ENCODE measurements at regions not wholly inside any gene's neighbourhood (a gene's known extent, or its start where the extent isn't known, plus 50 kb on each side); places are given as distances from the start of the nearest gene placed in this dataset.

DNA sequence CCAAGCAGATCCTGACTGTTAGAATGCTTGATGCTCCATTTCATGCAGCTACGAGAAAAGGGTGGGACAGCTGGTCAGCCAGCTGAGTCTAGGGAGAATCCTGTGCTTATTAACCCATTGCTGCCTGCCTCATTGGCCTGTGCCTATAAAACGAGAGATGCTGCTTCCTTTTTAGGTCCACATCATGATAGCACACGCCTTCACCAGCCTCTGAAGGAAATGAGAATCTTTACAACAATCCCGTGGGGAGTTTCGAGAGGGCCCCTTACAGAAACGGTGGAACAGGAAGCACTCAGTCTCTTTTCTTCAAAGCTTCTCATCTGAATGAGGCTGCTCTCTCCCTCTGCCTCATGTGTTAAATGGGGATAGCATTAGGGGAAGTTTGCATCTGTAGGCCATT is 147.3 kb upstream of the RFLNA start:
- no peak overlapping the region for H3K4me3 ChIP-seq (replicated peaks; ENCODE audit: low read depth, low read length)
- no peak for DNase-seq (ENCODE audit: extremely low read depth, low read depth)
- TF ChIP-seq, protein P1, sequence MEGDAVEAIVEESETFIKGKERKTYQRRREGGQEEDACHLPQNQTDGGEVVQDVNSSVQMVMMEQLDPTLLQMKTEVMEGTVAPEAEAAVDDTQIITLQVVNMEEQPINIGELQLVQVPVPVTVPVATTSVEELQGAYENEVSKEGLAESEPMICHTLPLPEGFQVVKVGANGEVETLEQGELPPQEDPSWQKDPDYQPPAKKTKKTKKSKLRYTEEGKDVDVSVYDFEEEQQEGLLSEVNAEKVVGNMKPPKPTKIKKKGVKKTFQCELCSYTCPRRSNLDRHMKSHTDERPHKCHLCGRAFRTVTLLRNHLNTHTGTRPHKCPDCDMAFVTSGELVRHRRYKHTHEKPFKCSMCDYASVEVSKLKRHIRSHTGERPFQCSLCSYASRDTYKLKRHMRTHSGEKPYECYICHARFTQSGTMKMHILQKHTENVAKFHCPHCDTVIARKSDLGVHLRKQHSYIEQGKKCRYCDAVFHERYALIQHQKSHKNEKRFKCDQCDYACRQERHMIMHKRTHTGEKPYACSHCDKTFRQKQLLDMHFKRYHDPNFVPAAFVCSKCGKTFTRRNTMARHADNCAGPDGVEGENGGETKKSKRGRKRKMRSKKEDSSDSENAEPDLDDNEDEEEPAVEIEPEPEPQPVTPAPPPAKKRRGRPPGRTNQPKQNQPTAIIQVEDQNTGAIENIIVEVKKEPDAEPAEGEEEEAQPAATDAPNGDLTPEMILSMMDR (IDR thresholded peaks at IDR 0.05; ENCODE audit: low read depth, low read length, missing control alignments), result no peak

DNA sequence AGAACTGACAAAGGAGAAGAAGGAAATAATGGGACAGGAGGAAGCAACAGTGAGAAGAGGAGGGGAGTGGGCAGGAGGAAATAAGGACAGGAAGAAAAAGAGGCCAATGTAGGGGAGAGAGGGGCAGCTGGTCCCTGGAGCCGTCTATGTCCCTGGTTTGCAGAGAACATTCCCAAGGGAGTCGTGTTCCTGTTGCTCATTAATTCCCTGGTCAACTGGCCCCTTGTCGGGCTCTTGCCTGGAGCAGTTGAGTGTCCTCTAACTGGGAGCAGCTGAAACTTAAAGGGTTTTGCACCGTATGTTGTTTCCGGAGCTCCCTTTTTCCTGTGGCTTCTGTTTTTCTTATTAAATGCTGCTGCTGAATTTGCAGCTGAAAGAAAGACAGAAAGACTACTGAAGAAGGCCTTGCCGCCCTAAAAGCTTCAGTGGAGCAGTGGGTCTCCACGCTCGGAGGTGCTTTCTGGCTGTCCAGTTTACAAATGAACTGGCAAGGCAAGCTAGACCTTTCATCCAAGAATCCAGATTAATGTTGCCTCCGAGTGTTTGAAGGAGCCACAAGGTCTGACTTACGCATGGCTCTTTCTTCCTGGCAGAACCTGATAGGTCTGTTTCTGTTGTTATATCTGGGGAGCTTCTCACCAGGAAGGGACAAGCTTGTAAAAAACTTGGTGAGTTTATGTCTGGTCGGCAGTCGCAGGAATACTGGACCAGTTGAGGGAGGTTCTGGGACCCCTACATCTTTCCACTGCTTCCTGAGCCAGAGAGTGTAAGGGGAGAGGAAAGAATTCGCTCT is 146.2 kb upstream of the RFLNA start:
- H3K4me3 ChIP-seq (replicated peaks; ENCODE audit: low read depth, low read length), result no peak overlapping the region
- TF ChIP-seq, protein P1 (IDR thresholded peaks at IDR 0.05; ENCODE audit: low read depth, low read length, missing control alignments), result no peak
- no peak for DNase-seq (ENCODE audit: extremely low read depth, low read depth)

DNA sequence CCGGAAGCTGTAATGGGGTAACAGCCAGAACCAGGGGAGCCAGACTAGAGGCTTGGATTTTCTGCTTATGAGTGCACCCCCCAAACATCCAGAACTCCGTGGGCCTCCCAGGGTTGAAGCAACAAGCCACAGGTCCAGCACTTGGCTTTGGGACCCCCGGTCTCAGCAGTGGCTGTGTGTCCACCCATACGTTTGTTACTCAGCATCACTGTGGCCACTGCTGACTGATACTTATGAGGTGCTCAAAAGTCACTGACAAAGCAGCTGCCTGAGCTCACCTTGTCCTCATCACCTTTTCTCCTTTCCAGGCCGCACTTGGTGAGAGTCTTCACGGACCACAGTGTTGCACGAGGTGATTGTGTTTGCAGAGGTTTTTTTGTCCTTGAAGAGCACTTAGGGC is 145.6 kb upstream of the RFLNA start:
- TF ChIP-seq, protein P1 (IDR thresholded peaks at IDR 0.05; ENCODE audit: low read depth, low read length, missing control alignments), result no peak
- no peak for DNase-seq (ENCODE audit: extremely low read depth, low read depth)
- H3K4me3 ChIP-seq (replicated peaks; ENCODE audit: low read depth, low read length), result no peak overlapping the region

DNA sequence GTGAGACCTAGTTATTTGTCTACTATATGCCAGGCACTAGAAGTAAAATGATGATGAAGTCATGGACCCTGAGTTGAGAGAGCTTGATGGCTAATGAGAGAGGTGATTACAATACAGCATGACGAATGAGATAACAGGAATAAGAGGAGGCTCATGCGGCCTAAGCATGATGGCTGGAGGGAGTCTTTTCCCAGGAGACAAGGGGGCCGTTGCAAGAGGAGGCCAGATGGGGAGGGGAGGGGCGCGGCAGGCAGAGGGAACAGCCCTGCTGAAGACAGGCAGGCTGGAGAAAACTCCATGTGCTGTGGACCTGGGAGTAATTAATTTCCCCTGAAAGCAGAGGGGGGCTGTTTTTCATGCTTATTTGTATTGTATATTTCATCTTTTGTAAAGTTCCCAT is 144.7 kb upstream of the RFLNA start:
- no peak for DNase-seq (ENCODE audit: extremely low read depth, low read depth)
- TF ChIP-seq, protein P1 (IDR thresholded peaks at IDR 0.05; ENCODE audit: low read depth, low read length, missing control alignments), result no peak
- no peak overlapping the region for H3K4me3 ChIP-seq (replicated peaks; ENCODE audit: low read depth, low read length)

DNA sequence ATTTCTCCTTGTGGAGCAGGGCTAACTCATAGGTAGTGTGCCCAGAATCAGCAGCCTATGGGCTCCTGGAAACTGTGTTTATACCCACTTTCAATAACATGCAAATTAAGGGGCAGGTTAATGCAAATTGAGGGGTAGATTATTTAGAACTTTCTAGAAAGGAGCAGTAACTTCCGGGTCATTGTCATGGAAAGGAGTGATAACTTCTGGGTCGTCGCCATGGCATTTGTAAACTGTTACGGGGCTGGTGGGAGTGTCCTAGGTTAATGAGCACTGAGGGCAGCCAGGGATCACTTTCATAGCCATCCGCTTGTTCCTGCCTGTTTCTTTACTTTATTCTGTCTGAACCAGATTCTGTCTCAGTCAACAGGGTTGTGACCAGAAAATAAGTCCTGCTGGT is 143.3 kb upstream of the RFLNA start:
- TF ChIP-seq, protein P1 (IDR thresholded peaks at IDR 0.05; ENCODE audit: low read depth, low read length, missing control alignments), result no peak
- H3K4me3 ChIP-seq (replicated peaks; ENCODE audit: low read depth, low read length), result no peak overlapping the region
- DNase-seq (ENCODE audit: extremely low read depth, low read depth), result no peak

DNA sequence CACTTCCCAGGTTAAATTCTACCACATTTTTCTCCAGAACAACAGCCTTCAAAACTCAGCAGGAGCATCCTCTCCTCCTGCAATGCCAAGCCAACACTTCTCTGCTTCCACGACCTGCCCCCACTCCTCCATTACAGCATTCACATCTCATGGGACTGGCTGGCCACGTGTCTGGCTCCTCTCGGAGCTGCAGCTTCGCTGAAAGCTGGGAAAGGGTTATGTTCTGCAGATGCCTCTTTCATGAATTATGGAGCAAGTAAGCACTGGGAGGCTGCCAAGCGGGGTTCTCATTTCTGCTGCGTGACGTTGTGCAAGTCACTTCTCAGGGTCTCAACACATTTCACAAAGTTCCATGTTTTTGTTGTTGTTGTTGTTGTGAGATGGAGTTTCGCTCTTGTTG is 142.2 kb upstream of the RFLNA start:
- TF ChIP-seq, protein P1 (IDR thresholded peaks at IDR 0.05; ENCODE audit: low read depth, low read length, missing control alignments), result no peak
- H3K4me3 ChIP-seq (replicated peaks; ENCODE audit: low read depth, low read length), result no peak overlapping the region
- no peak for DNase-seq (ENCODE audit: extremely low read depth, low read depth)

DNA sequence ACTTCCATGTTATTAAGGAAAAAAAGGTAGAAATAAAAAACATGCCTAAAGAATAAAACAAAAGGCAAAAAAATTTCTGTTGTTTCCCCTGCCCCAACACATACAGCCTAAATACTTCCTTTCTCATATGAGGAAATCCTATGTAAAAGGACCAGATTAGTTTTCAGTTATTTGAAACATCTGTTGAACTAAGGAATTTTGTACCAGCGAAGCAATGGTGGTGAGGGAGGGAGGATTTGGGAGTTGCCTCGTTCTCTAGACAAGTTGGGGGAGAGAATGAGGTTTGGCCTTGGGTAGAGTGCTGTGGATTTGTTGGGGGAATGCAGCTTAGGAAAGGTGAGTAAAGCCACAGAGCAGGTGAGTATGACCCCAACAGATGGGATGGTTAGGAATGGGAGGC is 141.5 kb upstream of the RFLNA start:
- DNase-seq (ENCODE audit: extremely low read depth, low read depth), result no peak
- TF ChIP-seq, protein P1 (IDR thresholded peaks at IDR 0.05; ENCODE audit: low read depth, low read length, missing control alignments), result no peak
- H3K4me3 ChIP-seq (replicated peaks; ENCODE audit: low read depth, low read length), result no peak overlapping the region

Measured in HFF-Myc (cell line).